ENCODE measurements at regions not wholly inside any gene's neighbourhood (a gene's known extent, or its start where the extent isn't known, plus 50 kb on each side); places are given as distances from the start of the nearest gene placed in this dataset.
"Not testable (repeated sequence)": the region's sequence is repeated elsewhere in the genome, so short reads cannot be mapped to it uniquely, and the experiment has no call there.

DNA sequence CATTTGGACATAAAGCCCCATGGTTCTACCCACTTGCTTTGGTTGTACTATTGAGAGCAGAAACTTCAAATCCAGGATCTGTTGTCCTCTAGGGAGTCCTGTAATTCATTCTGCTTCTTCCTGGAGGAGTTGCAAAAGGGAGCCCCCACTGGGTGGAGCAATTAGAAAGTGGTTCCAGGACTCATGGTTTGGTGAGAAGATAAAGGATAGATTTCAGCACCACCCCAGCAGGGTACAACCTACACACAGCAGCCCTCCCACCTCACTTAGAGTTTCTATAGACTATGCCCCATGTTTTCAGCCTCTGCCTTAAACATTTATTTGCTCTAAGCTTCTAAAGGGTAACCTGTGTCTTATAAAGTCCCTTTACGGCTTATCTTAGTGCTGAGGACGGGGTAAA, 112.6 kb upstream of the ARRDC3 start:
- no peak for DNase-seq

- DNase-seq, result no peak
These were observed 111.4 kb upstream of the ARRDC3 start for GRCh38 chr5:91494447-91494996.

DNA sequence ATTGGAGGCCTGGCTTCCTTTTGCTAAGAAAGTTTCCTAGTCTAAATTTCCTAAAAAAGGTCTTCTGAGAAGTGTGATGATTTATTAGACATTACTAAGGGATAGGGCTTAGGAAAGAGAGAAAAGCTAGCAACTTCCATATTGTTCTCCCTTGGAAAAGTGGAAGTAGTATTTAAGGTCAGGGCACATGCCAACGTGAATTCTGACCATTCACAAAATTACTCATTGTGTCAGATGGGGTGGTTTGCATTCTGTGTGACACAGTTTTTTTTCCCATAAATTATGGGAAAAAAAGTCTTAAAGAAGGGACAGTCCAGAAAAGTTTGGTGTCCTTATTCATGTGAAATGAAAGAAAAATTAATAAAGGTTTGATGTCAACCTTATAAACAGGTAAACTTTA, 110.0 kb upstream of the ARRDC3 start:
- no peak for DNase-seq

GRCh38 chr5:91491229-91491628, 108.1 kb upstream of the ARRDC3 start:
- DNase-seq, result no peak

DNA sequence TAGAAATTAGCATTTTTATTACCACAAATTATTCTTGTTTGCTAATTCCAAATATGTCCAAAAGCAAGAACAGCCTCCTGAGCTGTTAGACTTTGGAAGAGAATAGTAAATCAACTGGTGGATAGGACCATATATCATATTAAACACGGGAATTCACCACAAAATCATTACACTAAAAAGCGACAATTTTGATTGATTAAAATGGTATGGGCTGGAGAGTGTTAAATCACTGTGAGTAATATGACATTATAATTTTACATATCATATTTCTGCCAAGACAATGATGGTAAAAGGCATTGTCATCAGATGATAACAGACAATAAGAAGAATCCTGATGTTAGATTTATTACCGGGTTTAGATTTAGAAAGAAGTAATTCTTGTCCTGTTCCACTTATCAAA, 107.2 kb upstream of the ARRDC3 start:
- no peak for DNase-seq

DNA sequence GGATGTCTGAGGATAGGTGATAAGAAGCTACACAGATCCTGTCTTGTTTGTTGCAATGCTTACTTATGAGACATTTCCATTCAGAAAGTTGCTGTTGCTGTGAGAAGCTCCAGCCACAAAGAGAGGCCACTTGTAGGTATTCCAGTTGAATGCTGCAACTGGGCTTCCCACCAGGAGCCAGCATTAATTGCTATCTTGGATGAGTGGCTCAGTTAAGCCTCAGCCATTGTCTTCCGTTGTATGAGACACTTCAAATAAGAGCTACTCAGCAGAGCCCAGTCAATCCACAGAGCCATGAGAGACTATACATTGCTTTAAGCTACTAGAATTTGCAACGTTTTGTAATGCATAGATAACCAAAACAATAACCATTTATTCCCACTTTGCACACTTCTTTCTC, 104.3 kb upstream of the ARRDC3 start:
- DNase-seq, result no peak

DNA sequence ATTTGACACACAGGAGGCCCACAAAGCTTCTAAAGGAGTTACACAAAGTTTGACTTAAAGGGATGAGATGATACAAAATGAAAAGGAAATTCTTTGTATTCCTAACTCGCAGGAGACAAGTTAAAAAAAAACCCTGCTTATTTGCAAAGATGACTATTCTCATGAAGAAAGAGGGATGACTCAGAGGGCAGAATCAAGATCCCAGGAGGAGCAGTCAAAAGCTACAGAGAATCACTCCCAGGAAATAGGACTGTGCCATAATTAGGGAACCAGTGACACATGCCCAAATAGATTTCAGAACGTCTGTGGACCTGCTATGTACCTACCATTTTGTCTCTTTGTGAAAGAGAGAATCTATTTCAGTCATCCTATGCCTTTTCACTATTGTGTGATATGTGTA, 103.5 kb upstream of the ARRDC3 start:
- no peak for DNase-seq

DNA sequence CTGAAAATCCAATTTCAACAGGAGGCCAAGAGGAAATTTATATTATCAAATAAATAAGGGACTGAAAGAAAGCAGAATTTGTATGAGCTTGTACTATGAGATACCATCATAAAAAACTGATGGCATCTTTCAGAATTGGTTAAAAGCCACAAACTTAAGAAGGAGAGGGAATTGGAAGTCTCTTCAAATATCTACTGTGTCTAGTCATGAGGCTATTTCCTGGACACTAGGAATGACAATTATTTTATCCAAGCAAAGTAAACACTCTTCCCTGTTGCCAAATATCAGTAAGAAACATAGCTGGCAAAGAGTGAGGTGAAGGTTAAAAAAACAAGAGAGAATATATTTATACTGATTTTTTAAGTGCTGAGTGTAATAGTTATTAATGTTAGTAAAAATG, 101.5 kb upstream of the ARRDC3 start:
- no peak for DNase-seq

DNA sequence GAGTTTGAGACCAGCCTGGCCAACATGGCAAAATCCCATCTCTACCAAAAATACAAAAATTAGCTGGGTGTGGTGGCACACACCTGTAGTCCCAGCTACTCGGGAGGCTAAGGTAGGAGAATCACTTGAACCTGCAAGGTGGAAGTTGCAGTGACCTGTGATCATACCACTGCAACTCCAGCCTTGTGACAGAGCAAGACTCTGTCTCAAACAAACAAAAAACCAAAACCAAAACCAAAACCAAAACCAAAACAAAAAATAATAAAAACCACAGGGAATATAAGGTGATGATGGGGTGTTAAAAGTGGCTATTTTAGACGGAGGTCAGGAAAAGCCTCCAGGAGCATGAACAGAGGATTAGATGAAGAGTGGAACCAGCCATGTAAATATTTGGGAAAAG, 96.3 kb upstream of the ARRDC3 start:
- not testable (repeated sequence) for DNase-seq

GRCh38 chr5:91478096-91478495, 95.0 kb upstream of the ARRDC3 start:
- no peak for DNase-seq

- no peak for DNase-seq
These were observed 94.3 kb upstream of the ARRDC3 start for GRCh38 chr5:91477408-91477807.

- no peak for DNase-seq
These were observed 91.1 kb upstream of the ARRDC3 start for GRCh38 chr5:91474201-91474600.

DNA sequence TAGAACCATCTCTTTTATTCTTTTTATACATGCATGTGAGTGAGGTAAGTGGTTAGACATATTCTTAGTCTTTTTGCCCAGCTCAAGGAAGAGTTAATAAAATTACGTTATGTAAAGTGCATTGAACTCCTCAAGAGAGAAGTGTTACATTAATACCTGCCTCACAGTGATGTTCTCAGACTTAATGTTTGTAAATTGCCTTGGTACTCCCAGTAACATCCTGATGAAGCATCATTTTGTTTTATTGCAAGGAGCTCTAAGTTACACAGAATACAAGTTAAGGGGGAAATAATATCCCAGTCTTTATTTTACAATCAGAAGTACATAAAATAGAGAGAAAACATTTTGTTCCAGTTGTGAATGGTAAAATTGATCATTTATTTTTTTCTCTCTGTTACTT, 89.5 kb upstream of the ARRDC3 start:
- DNase-seq, result no peak

GRCh38 chr5:91469517-91470165, 86.5 kb upstream of the ARRDC3 start:
- DNase-seq, result no peak

DNA sequence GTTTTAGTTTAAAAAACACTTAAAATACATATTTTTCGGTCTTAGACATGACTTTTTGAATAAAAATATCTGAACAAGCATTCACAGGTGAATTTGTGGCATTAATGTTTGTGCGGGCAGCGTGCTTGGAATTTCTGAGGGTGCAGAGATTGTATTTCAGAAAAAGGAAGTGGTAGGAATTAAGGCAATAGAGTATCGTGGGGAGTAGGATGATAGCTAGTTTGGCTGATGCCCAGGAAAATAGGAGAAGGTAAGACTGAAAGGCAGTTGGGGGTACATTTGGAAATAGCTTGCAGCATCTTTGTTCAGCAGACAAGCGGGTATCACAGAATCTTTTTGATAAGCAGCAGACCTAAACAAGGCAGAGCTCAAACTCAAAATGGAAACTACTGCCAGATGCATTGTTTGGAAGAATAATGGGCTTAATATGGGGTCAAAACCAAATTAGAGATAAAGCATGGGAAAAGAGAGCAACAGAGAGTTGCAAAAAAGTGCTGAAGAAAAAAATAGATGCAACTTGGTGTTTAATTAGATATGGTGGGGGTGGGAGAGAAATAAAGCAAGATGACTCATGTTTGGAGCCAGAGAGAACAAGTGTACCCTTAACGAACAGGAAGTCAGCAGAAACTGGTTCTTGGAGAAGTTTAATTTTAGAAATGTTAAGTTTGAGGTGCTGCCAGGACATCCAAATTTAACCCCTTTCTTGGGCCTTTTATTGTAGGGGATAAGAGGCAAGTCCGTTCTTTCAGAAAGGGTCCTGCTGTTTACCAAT, 85.7 kb upstream of the ARRDC3 start:
- no peak for DNase-seq

DNA sequence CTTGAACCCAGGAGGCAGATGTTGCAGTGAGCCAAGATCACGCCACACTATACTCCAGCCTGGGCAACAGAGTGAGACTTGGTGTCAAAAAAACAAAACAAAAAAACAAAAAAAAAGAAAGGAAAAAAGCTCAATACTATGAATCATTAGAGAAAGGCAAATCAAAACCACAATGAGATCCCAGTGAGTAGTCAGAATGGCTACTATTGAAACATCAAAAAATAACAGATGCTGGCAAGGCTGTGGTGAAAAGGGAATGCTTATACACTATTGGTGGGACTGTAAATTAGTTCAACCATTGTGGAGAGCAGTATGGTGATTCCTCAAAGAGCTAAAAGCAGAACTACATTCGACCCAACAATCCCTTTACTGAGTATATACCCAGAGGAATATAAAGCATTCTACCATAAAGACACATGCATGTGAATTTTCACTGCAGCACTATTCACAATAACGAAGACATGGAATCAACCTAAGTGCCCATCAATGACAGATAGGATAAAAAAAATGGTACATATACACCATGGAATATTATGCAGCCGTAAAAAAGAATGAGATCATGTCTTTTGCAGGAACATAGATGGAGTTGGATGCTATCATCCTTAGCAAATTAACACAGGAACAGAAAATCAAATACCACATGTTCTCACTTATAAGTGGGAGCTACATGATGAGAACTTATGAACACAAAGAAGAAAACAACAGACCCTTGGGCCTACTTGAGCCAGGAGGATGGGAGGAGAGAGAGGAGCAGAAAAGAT, 81.9 kb upstream of the ARRDC3 start:
- DNase-seq, result no peak

DNA sequence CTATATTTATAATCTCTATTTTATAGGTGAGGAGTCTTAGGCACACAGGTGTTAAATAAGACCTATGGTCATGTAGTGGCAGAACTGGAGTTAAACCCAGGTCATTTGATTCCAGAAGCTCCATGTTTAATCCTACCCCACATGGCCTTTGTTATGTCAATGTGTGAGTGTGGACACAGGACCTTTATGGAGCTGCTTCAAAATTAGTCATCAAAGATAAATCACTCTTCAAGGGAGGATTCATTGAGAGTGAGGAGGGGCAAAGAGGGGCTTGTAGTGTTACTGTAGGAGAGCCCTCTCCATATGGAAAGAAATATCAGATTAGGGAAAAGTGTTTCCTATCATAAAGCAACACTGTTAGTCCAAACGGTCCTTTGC, 74.6 kb upstream of the ARRDC3 start:
- no peak for DNase-seq

DNA sequence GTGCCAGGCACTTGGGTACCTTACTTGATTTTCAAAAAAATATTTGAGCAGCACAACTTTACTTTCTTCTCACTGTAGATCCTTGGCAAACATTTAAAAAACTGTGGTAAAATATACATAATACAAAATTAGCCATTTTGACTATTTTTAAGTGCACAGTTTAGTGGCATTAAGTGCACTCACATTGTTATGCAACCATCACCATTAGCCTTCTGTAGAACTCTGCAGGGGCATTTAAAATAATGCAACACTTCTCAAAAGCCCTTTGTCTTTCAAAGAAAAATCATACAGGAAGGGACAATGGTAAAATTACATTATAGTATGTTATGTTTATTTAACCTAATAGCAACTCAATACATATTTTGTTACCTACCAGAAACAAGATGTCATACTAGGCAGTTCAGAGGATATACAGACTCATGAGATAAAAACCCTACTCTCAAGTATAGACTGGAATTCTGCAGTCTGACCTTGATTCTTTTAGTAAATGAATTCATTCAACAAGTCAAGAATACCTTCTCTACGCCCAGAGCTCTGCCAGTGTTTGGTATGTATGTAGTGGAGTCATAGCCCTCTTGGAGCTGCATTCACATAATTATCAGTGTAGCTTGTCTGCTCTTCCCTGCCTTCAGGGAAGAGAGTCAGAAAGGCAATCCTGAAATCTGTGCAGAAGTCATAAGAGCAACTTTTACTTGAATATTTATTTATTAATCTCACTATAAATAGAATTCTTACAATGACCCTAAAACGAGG, 74.0 kb upstream of the ARRDC3 start:
- no peak for DNase-seq

- no peak for DNase-seq
These were observed 66.0 kb upstream of the ARRDC3 start for GRCh38 chr5:91449083-91449482.

GRCh38 chr5:91448079-91448478, 65.0 kb upstream of the ARRDC3 start:
- DNase-seq, result not testable (repeated sequence)

- not testable (repeated sequence) for DNase-seq
These were observed 63.8 kb upstream of the ARRDC3 start for GRCh38 chr5:91446880-91447279.

GRCh38 chr5:91443761-91444467, 60.8 kb upstream of the ARRDC3 start:
- no peak for DNase-seq

Data from activated effector memory CD4-positive, alpha-beta T cell treated with anti-CD3 and anti-CD28 coated beads, Interleukin-2, amount 50 U/mL, for 16 hours (primary cell).